H9 (cell line): ENCODE measurements at regions not wholly inside any gene's neighbourhood (a gene's known extent, or its start where the extent isn't known, plus 50 kb on each side); places are given as distances from the start of the nearest gene placed in this dataset.

Experiments
- DNase-seq: peaks from one replicate; pipeline ENCODE4 v3.0.0-alpha.2; 2017
- H2AFZ ChIP-seq: one replicate; pipeline ENCODE4 v1.6.1; 2013; ENCODE audit warnings: mild to moderate bottlenecking, low read length, control low read depth, moderate library complexity
- H2AK5ac ChIP-seq: 2 replicates; pipeline ENCODE4 v1.6.1; 2013; ENCODE audit warnings: low read length, control low read depth, mixed read lengths; ENCODE audit not compliant: insufficient read length
- H2BK120ac ChIP-seq: one replicate; pipeline ENCODE4 v1.6.1; 2013; ENCODE audit warnings: low read depth, mild to moderate bottlenecking, low read length, control low read depth, inconsistent platforms; ENCODE audit not compliant: poor library complexity, severe bottlenecking
- H2BK12ac ChIP-seq: 2 replicates; pipeline ENCODE4 v1.6.1; 2013; ENCODE audit warnings: low read length, control low read depth, mixed read lengths, low read depth; ENCODE audit not compliant: insufficient read length
- H2BK15ac ChIP-seq: 2 replicates; pipeline ENCODE4 v1.6.1; 2013; ENCODE audit warnings: low read depth, low read length, control low read depth
- H2BK20ac ChIP-seq: one replicate; pipeline ENCODE4 v1.6.1; 2013; ENCODE audit warnings: low read depth, mild to moderate bottlenecking, low read length, control low read depth, inconsistent platforms; ENCODE audit not compliant: poor library complexity, severe bottlenecking
- H2BK5ac ChIP-seq: 2 replicates; pipeline ENCODE4 v1.6.1; 2013; ENCODE audit warnings: low read length, control low read depth, mixed read lengths; ENCODE audit not compliant: insufficient read length
- H3K14ac ChIP-seq: 2 replicates; pipeline ENCODE4 v1.6.1; 2013; ENCODE audit warnings: low read length, control low read depth; ENCODE audit not compliant: insufficient read depth
- H3K18ac ChIP-seq: 2 replicates; pipeline ENCODE4 v1.6.1; 2013; ENCODE audit warnings: low read depth, mild to moderate bottlenecking, mixed read lengths, low read length, control low read depth; ENCODE audit not compliant: insufficient read length
- H3K23ac ChIP-seq: 2 replicates; pipeline ENCODE4 v1.6.1; 2013; ENCODE audit warnings: low read length, control low read depth, mixed read lengths, low read depth; ENCODE audit not compliant: insufficient read length
- H3K23me2 ChIP-seq: 2 replicates; pipeline ENCODE4 v1.6.1; 2013; ENCODE audit warnings: low read depth, mild to moderate bottlenecking, mixed read lengths, low read length, control low read depth; ENCODE audit not compliant: insufficient read length, poor library complexity, severe bottlenecking
- H3K27ac ChIP-seq: 2 replicates; pipeline ENCODE4 v1.5.1; 2013; ENCODE audit warnings: low read length, control low read depth, mixed read lengths, low read depth; ENCODE audit not compliant: insufficient read length
- H3K27me3 ChIP-seq: 2 replicates; pipeline ENCODE4 v1.6.1; 2013; ENCODE audit warnings: low read length, control low read depth, inconsistent platforms; ENCODE audit not compliant: insufficient read depth
- H3K4ac ChIP-seq: 2 replicates; pipeline ENCODE4 v1.6.1; 2013; ENCODE audit warnings: low read depth, mild to moderate bottlenecking, control low read depth, inconsistent platforms, low read length, moderate library complexity
- H3K4me1 ChIP-seq: 2 replicates; pipeline ENCODE4 v1.6.1; 2013; ENCODE audit warnings: low read length, control low read depth, inconsistent platforms; ENCODE audit not compliant: insufficient read depth
- H3K4me2 ChIP-seq: 2 replicates; pipeline ENCODE4 v1.6.1; 2013; ENCODE audit warnings: low read length, control low read depth, mixed read lengths; ENCODE audit not compliant: insufficient read length, insufficient read depth
- H3K56ac ChIP-seq: 2 replicates; pipeline ENCODE4 v1.6.1; 2013; ENCODE audit warnings: low read depth, mild to moderate bottlenecking, mixed read lengths, low read length, control low read depth; ENCODE audit not compliant: insufficient read length
- H3K79me1 ChIP-seq: 2 replicates; pipeline ENCODE4 v1.6.1; 2013; ENCODE audit warnings: low read depth, mild to moderate bottlenecking, moderate library complexity, low read length, control low read depth, inconsistent platforms; ENCODE audit not compliant: insufficient read depth, poor library complexity, severe bottlenecking
- H3K79me2 ChIP-seq: 2 replicates; pipeline ENCODE4 v1.6.1; 2013; ENCODE audit warnings: low read length, control low read depth, inconsistent platforms; ENCODE audit not compliant: insufficient read depth
- H3K9ac ChIP-seq: 2 replicates; pipeline ENCODE4 v1.6.1; 2013; ENCODE audit warnings: low read length, control low read depth, mixed read lengths; ENCODE audit not compliant: insufficient read length; ENCODE audit errors: extremely low read depth
- H3K9me3 ChIP-seq: one replicate; pipeline ENCODE4 v1.6.1; 2013; ENCODE audit warnings: low read depth, low read length, inconsistent platforms; ENCODE audit not compliant: control insufficient read depth
- H3T11ph ChIP-seq: one replicate; pipeline ENCODE4 v1.6.1; 2013; ENCODE audit warnings: mild to moderate bottlenecking, low read length, control low read depth, inconsistent platforms
- H4K20me1 ChIP-seq: one replicate; pipeline ENCODE4 v1.6.1; 2013; ENCODE audit not compliant: control insufficient read depth, insufficient read length, insufficient read depth
- H4K5ac ChIP-seq: 2 replicates; pipeline ENCODE4 v1.6.1; 2013; ENCODE audit warnings: low read depth, mild to moderate bottlenecking, mixed read lengths, low read length, control low read depth; ENCODE audit not compliant: insufficient read length
- H4K8ac ChIP-seq: replicated peaks from 2 replicates; pipeline ENCODE4 v1.6.1; 2013; ENCODE audit warnings: low read length, control low read depth, mixed read lengths, low read depth; ENCODE audit not compliant: insufficient read length
- H4K91ac ChIP-seq: 2 replicates; pipeline ENCODE4 v1.6.1; 2013; ENCODE audit warnings: low read depth, mild to moderate bottlenecking, moderate library complexity, mixed read lengths, low read length, control low read depth; ENCODE audit not compliant: insufficient read length
- H3K27ac Mint-ChIP-seq, 3 experiments: 2 replicates in 2 of 3; 3 replicates in 1 of 3; pipeline ENCODE4 v1.8.0; 2020 to 2021; ENCODE audit warnings: mixed read lengths in 3 of 3, mild to moderate bottlenecking in 1 of 3, moderate library complexity in 1 of 3
- H3K27me3 Mint-ChIP-seq: 2 replicates; pipeline ENCODE4 v1.8.0; 2021; ENCODE audit warnings: low read depth, mild to moderate bottlenecking, moderate library complexity, mixed read lengths
- H3K36me3 Mint-ChIP-seq, 3 experiments: 2 replicates in 2 of 3; 3 replicates in 1 of 3; pipeline ENCODE4 v1.8.0; 2020 to 2021; ENCODE audit warnings: low read depth in 3 of 3, mixed read lengths in 3 of 3; ENCODE audit not compliant: insufficient read depth in 1 of 3
- H3K4me1 Mint-ChIP-seq, 2 experiments: 2 replicates each; pipeline ENCODE4 v1.8.0; 2020; ENCODE audit warnings: mixed read lengths in 2 of 2
- H3K4me3 Mint-ChIP-seq, 2 experiments: 2 replicates in 1 of 2; 3 replicates in 1 of 2; pipeline ENCODE4 v1.8.0; 2020 to 2021; ENCODE audit warnings: mild to moderate bottlenecking in 2 of 2, mixed read lengths in 2 of 2, moderate library complexity in 1 of 2
- H3K9me3 Mint-ChIP-seq, 2 experiments: 2 replicates in 1 of 2; 3 replicates in 1 of 2; pipeline ENCODE4 v1.8.0; 2020; ENCODE audit warnings: mild to moderate bottlenecking in 2 of 2, mixed read lengths in 2 of 2, moderate library complexity in 1 of 2
- TF ChIP-seq, protein P1 (sequence below): fragments of 200-600 bp; sonication (generic); conservative IDR thresholded peaks from 3 replicates; pipeline ENCODE4 v1.8.0; 2021; ENCODE audit warnings: antibody characterized with exemption, mild to moderate bottlenecking

DNA sequence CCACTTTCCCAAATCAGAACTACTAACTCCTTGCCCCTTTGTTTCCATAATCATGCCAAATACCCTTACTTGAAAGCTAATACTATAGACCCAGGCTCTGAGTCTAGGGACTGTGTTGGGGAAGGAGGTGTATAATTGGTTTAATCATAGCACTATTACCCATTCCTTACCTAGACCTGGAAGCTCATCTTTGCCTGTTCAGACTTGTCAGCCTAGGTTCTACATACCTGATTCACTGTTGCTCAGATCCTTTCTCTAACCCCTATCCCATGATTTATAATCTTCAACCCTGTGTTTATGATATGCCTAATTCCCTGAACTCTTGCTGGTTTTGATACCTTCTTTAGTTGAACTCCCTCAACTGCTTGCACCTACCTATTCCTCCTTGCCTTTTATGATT lies 123.1 kb upstream of the GRIA3 start:
- Histone ChIP-seq H3K27me3 (no peaks in the 10 kb centered on the region), H3K4me2 (no peak overlapping the region), H2BK20ac (no peak overlapping the region), H2AFZ (no peak overlapping the region), H4K5ac (no peak overlapping the region), H3K79me1 (no peaks in the 10 kb centered on the region), H3K4ac (no peak overlapping the region), H2AK5ac (no peak overlapping the region), H3K79me2 (no peaks in the 10 kb centered on the region), H3K23me2 (no peaks in the 10 kb centered on the region), H3K27ac (no peak overlapping the region), H3K4me1 (no peaks in the 10 kb centered on the region), H2BK12ac (no peak overlapping the region), H4K8ac (no peak overlapping the region), H3K14ac (no peak overlapping the region), H2BK15ac (no peak overlapping the region), H3K23ac (no peak overlapping the region), H2BK5ac (no peak overlapping the region), H3K9ac (no peak overlapping the region), H3T11ph (no peak overlapping the region), H3K18ac (no peak overlapping the region), H3K56ac (no peak overlapping the region), H4K91ac (no peak overlapping the region), H3K9me3 (peaks cover 9% of the 10 kb centered on the region), H4K20me1 (no peaks in the 10 kb centered on the region), H2BK120ac (no peak overlapping the region)
- Mint-ChIP-seq H3K27me3 (no peaks in the 10 kb centered on the region), H3K9me3 (peaks cover 3 to 30% of the 10 kb centered on the region in 2 experiments; a peak in 3 of 5 replicates), H3K4me1 (no peaks in the 10 kb centered on the region), H3K36me3 (no peaks in the 10 kb centered on the region), H3K4me3 (no peak overlapping the region; a peak in 1 of 5 replicates), H3K27ac (no peak overlapping the region)
- no peak for DNase-seq
- TF ChIP-seq, protein P1, sequence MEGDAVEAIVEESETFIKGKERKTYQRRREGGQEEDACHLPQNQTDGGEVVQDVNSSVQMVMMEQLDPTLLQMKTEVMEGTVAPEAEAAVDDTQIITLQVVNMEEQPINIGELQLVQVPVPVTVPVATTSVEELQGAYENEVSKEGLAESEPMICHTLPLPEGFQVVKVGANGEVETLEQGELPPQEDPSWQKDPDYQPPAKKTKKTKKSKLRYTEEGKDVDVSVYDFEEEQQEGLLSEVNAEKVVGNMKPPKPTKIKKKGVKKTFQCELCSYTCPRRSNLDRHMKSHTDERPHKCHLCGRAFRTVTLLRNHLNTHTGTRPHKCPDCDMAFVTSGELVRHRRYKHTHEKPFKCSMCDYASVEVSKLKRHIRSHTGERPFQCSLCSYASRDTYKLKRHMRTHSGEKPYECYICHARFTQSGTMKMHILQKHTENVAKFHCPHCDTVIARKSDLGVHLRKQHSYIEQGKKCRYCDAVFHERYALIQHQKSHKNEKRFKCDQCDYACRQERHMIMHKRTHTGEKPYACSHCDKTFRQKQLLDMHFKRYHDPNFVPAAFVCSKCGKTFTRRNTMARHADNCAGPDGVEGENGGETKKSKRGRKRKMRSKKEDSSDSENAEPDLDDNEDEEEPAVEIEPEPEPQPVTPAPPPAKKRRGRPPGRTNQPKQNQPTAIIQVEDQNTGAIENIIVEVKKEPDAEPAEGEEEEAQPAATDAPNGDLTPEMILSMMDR: no peak
